GM12878 (cell line): ENCODE measurements at regions not wholly inside any gene's neighbourhood (a gene's known extent, or its start where the extent isn't known, plus 50 kb on each side); places are given as distances from the start of the nearest gene placed in this dataset.

Experiments used
- ATAC-seq: fragments of 200-7000 bp; cut with Tn5 transposase; 3 replicates; pipeline ENCODE4 v1.9.1; 2020; ENCODE audit warnings: mild to moderate bottlenecking, moderate library complexity
- BruUV-seq: library from RNA; stranded (reverse); fragments of 400-500 nt; replicated peaks from 2 replicates; lab custom pipeline; 2021; lab: Mats Ljungman, UMichigan
- CTCF ChIA-PET: fragments of 300-600 bp; sonication (Branson Sonifier 250); formaldehyde crosslinking; extraction: SDS; loops from one replicate; lab custom pipeline; 2021; ENCODE audit warnings: inconsistent platforms; lab: Yijun Ruan, JAX
- POLR2A ChIA-PET: fragments of 350-600 bp; formaldehyde crosslinking; extraction: SDS; loops from one replicate; lab custom pipeline; 2021; ENCODE audit warnings: inconsistent platforms; lab: Charles Lee
- RAD21 ChIA-PET: fragments of 300-600 bp; sonication (Branson Sonifier 250); formaldehyde crosslinking; loops from one replicate; lab custom pipeline; 2023; ENCODE audit warnings: antibody characterized with exemption; ENCODE audit not compliant: unreplicated experiment; lab: Charles Lee
- SMC1A ChIA-PET: fragments of 300-600 bp; sonication (Branson Sonifier 250); formaldehyde crosslinking; loops from one replicate; lab custom pipeline; 2023; ENCODE audit not compliant: unreplicated experiment, uncharacterized antibody; lab: Charles Lee
- DNase-seq: peaks from one replicate; pipeline ENCODE4 v3.0.0-alpha.2; 2011; ENCODE audit warnings: low read depth, low spot score
- FAIRE-seq: peaks from 3 replicates; lab custom pipeline; 2011; peaks lifted over from hg19 to GRCh38; lab: Jason Lieb, UNC
- H2AFZ ChIP-seq: 2 replicates; pipeline ENCODE4 v1.6.0; 2011; ENCODE audit warnings: low read depth, low read length, control low read depth; ENCODE audit not compliant: control insufficient read depth
- H3K27ac ChIP-seq: 2 replicates; pipeline ENCODE4 v1.5.1; 2011; ENCODE audit warnings: control low read depth; ENCODE audit not compliant: control insufficient read depth, insufficient read depth
- H3K27me3 ChIP-seq, 2 experiments: replicated peaks in 1 of 2; 2 replicates each; pipeline versions ENCODE4 v1.6.0 to v1.6.1; 2011; ENCODE audit warnings: low read length in 1 of 2; ENCODE audit not compliant: control insufficient read depth in 2 of 2, insufficient read depth in 2 of 2
- H3K36me3 ChIP-seq, 2 experiments: 2 replicates each; pipeline ENCODE4 v1.5.1; 2011; ENCODE audit warnings: low read length in 1 of 2; ENCODE audit not compliant: control insufficient read depth in 2 of 2, insufficient read depth in 2 of 2
- H3K4me1 ChIP-seq: 2 replicates; pipeline ENCODE4 v1.6.1; 2011; ENCODE audit warnings: mild to moderate bottlenecking, low read length, moderate library complexity, mixed read lengths; ENCODE audit not compliant: control insufficient read depth, insufficient read depth
- H3K4me2 ChIP-seq: 2 replicates; pipeline ENCODE4 v1.6.0; 2011; ENCODE audit warnings: control low read depth; ENCODE audit not compliant: control insufficient read depth, insufficient read depth
- H3K4me3 ChIP-seq: fragments of 200-600 bp; sonication (generic); 2 replicates; pipeline ENCODE4 v1.5.1; 2016
- H3K79me2 ChIP-seq: 2 replicates; pipeline ENCODE4 v1.6.0; 2011; ENCODE audit warnings: low read length; ENCODE audit not compliant: control insufficient read depth, insufficient read depth
- H3K9ac ChIP-seq: 2 replicates; pipeline ENCODE4 v1.8.0; 2011; ENCODE audit warnings: low read length, control low read depth, mixed read lengths; ENCODE audit not compliant: control insufficient read depth, insufficient read depth
- H3K9me3 ChIP-seq: replicated peaks from 3 replicates; pipeline ENCODE4 v1.5.1; 2011; ENCODE audit warnings: mild to moderate bottlenecking, low read length; ENCODE audit not compliant: control insufficient read depth, insufficient read depth
- H4K20me1 ChIP-seq: 2 replicates; pipeline ENCODE4 v1.6.0; 2011; ENCODE audit not compliant: control insufficient read depth, insufficient read depth
- ASH2L ChIP-seq: fragments of 300-600, 200-600 bp; sonication (generic); IDR thresholded peaks from 2 replicates; pipeline ENCODE4 v1.6.1; 2017; ENCODE audit warnings: low read depth, mild to moderate bottlenecking, borderline replicate concordance
- BACH1 ChIP-seq: fragments of 450-650 bp; IDR thresholded peaks from 2 replicates; pipeline ENCODE4 v1.6.1; 2017; ENCODE audit warnings: mild to moderate bottlenecking, borderline replicate concordance
- E2F8 ChIP-seq: fragments of 450-650 bp; IDR thresholded peaks from 2 replicates; pipeline ENCODE4 v1.6.1; 2018; ENCODE audit warnings: mild to moderate bottlenecking, low read depth, moderate library complexity; ENCODE audit not compliant: partially characterized antibody
- ELK1 ChIP-seq: IDR thresholded peaks from 2 replicates; pipeline ENCODE4 v1.6.1; 2012; ENCODE audit warnings: low read depth, low read length, improper control_type of control experiment
- IKZF1 ChIP-seq: fragments of 450-650 bp; conservative IDR thresholded peaks from 2 replicates; pipeline ENCODE4 v1.6.1; 2017; ENCODE audit warnings: antibody characterized with exemption, mild to moderate bottlenecking
- MLLT1 ChIP-seq: fragments of 450-650 bp; IDR thresholded peaks from 2 replicates; pipeline ENCODE4 v1.6.1; 2016; ENCODE audit warnings: mild to moderate bottlenecking
- NFYA ChIP-seq: IDR thresholded peaks from 2 replicates; pipeline ENCODE4 v1.6.1; 2011; ENCODE audit warnings: low read depth, mild to moderate bottlenecking, low read length, improper control_type of control experiment, borderline replicate concordance
- RCOR1 ChIP-seq: conservative IDR thresholded peaks from 2 replicates; pipeline ENCODE4 v1.6.1; 2012; ENCODE audit warnings: low read depth, low read length, improper control_type of control experiment
- SPI1 ChIP-seq: IDR thresholded peaks from 2 replicates; pipeline ENCODE4 v1.6.1; 2011; ENCODE audit warnings: low read depth, mild to moderate bottlenecking, low read length, moderate library complexity, borderline replicate concordance; ENCODE audit not compliant: insufficient read depth
- YY1 ChIP-seq: IDR thresholded peaks from 2 replicates; pipeline ENCODE4 v1.6.1; 2011; ENCODE audit warnings: low read depth, mild to moderate bottlenecking, low read length
- ZBTB33 ChIP-seq: fragments of 450-650 bp; IDR thresholded peaks from 2 replicates; pipeline ENCODE4 v1.6.1; 2017; ENCODE audit warnings: mild to moderate bottlenecking
- ZNF592 ChIP-seq: fragments of 450-650 bp; IDR thresholded peaks from 2 replicates; pipeline ENCODE4 v1.6.1; 2017; ENCODE audit warnings: mild to moderate bottlenecking, moderate library complexity
- WGBS: methylation state at CpG from one replicate; pipeline ENCODE4 v1.1.6; 2016; ENCODE audit warnings: low lambda C conversion rate; ENCODE audit not compliant: insufficient replicate concordance, insufficient coverage; ENCODE audit errors: missing lambda C conversion rate; 5-methylcytosine and 5-hydroxymethylcytosine counted together
- in situ Hi-C: fragments of 300-500 bp; cut with MboI; formaldehyde crosslinking; loops from 9 replicates; pipeline ENCODE4 v1.14.3; 2018; ENCODE audit warnings: mixed read lengths
- intact Hi-C: fragments of 100-400 bp; cut with micrococcal nuclease; formaldehyde crosslinking; loops from one replicate; pipeline ENCODE4 v1.14.2; 2022; ENCODE audit not compliant: unreplicated experiment

- FAIRE-seq = no peak
- no TSS peak for BruUV-seq
- 0% methylated on average over 1 of the region's 1 CpG for WGBS
- in situ Hi-C loops (no loop called here), intact Hi-C loops (loop anchor here (10.0 kb wide), 1 partner anchor 62 kb away; no protein-coding TSS in a partner anchor)
- H4K20me1 ChIP-seq = no peaks in the 10 kb centered on the region
- SMC1A ChIA-PET = no interaction called here
- no peak for ATAC-seq
- no peaks in the 10 kb centered on the region for H3K79me2 ChIP-seq
- POLR2A ChIA-PET = interaction anchor here (0.6 kb wide), 1 partner anchor 75 kb away, joined by 3 read pairs; no protein-coding TSS in a partner anchor
- no peaks in the 10 kb centered on the region for H3K27me3 ChIP-seq
- H3K36me3 ChIP-seq = no peaks in the 10 kb centered on the region
- H2AFZ ChIP-seq = no peak overlapping the region
- no peak overlapping the region for H3K9ac ChIP-seq
- CTCF ChIA-PET = no interaction called here
- no peak overlapping the region for H3K4me3 ChIP-seq
- H3K27ac ChIP-seq = no peak overlapping the region
- H3K4me1 ChIP-seq = no peaks in the 10 kb centered on the region
- no peaks in the 10 kb centered on the region for H3K9me3 ChIP-seq
- RAD21 ChIA-PET = no interaction called here
- no peak overlapping the region for H3K4me2 ChIP-seq
- DNase-seq = no peak
- no peak for TF ChIP-seq ELK1
- no peak for TF ChIP-seq YY1
- no peak for TF ChIP-seq E2F8
- TF ChIP-seq MLLT1 = no peak
- no peak for TF ChIP-seq NFYA
- no peak for TF ChIP-seq IKZF1
- TF ChIP-seq RCOR1 = no peak
- no peak for TF ChIP-seq ZBTB33
- no peak for TF ChIP-seq SPI1
- TF ChIP-seq ASH2L = no peak
- TF ChIP-seq ZNF592 = no peak
- TF ChIP-seq BACH1 = no peak
Observed at GRCh38 chr9:88242879-88243278, 104.6 kb upstream of the SPATA31C2 start.
